GM19463 (cell line): ENCODE measurements at regions not wholly inside any gene's neighbourhood (a gene's known extent, or its start where the extent isn't known, plus 50 kb on each side); places are given as distances from the start of the nearest gene placed in this dataset.

ENCODE experiments used
- ATAC-seq: cut with Tn5 transposase; IDR thresholded peaks from one replicate; pipeline ENCODE4 v1.9.1; 2021; ENCODE audit warnings: mild to moderate bottlenecking, moderate library complexity; ENCODE audit not compliant: unreplicated experiment

DNA sequence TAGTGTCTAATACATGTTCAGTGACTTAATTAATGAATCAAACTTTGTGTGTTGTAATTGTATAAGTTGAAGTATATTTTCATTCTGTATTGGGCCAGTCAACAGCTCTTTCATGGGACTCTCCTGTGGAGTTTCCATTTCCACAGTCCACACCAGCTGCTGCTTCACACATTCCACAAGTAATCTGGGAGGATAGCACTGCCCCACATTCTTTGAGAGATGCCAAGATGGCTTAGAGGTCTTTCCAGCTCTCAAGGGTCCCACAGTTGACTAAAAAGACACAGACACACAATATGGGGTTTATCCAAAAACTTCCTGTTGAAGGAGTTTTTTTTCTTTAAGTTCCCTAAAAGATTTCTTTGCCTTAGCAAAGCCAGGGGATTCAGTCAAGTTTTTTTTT lies 408.3 kb downstream of the AACS start:
- no peak for ATAC-seq

DNA sequence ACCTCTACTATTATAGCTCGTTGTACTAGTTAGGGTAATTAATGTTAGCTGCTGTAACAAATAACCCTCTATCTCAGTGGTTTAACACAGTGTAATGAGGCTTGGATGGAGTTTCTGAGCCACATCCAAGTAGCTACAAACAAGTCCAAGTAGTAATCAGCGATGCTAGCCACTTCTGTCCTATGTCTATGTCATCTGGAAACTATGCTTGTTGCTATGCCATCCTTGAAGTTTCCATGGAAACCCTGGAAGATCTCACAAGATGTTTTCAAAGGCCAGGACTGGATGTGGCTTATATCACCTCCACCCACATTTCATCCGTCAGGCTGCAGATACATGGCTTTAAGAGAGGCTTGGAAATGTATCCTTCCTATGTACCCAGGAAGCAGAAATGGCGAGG lies 422.1 kb downstream of the AACS start:
- ATAC-seq = no peak

DNA sequence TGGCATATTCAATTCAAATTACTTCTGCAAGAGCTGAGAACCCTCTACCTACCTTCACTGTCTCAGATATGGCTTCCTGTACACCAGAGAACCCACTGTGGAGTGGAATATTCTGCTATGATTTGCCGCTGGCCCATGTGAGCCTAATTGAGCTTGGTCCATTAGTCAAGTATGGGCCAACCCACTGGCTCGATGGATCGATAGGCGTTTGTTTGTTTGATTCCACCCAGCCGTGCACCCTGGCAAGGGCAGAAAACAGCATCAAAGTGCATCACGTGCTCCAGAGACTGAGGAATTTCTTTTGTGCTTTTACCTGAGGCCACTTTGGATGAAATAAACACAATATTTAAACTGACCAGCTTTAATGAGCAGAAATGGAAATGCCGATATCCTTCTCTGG lies 426.3 kb downstream of the AACS start:
- no peak for ATAC-seq

DNA sequence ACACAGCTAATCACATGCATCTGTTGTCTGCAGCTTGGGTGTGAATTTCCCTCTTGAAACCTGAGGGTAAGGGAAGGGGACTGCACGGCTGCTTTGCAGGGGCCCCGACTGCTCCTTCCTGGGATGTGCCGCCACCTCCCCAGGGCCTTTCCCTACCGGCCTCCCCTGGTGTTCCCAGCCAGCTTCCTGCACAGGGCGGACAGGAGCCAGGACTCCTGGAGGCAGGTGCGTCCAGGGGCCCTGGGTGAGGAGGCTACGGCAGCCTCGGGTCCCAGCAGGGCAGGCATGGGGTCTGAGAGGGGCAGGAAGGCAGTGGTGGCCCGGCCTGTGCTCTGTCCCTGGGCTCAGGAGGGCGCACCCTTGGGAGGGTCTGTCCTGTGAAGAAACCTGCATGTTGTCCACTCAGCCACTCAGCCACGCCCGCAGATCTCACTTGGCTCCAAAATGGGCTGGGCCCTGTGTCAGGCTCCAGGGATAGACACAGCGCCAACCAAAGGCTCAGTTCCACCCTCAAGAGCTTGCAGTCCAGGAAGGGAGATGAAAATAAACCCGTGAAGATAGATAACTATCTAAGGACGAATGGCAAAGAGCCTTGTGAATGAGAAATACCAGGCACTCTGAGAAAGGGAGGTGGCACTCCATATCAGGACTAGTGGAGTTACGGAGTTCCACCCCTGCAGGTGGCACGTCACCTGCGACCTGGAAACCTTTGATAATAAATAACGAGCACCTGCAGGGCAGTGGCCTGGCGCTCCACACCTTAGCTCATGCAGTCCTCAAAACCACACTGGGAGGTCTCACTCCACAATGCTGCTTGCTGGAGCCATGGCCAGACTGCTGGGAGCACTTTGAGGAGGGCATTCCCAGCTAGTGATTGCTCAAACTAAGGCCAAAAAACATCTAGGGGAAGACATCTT lies 427.4 kb downstream of the AACS start:
- no peak for ATAC-seq

DNA sequence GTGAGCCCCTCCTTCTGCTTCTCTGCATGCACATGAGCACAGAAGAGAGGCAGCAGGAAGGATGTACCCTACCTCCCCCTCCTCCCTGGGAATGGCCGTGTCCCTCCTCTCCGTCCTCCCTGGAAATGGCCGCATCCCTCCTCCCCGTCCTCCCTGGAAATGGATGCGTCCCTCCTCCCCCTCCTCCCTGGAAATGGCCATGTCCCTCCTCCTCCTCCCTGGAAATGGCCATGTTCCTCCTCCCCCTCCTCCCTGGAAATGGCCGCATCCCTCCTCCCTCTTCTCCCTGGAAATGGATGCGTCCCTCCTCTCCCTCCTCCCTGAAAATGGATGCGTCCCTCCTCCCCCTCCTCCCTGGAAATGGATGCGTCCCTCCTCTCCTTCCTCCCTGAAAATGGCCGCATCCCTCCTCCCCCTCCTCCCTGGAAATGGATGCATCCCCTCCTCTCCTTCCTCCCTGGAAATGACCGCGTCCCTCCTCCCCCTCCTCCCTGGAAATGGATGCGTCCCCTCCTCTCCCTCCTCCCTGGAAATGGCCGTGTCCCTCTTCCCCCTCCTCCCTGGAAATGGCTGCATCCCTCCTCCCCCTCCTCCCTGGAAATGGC lies 428.6 kb downstream of the AACS start:
- no peak for ATAC-seq

DNA sequence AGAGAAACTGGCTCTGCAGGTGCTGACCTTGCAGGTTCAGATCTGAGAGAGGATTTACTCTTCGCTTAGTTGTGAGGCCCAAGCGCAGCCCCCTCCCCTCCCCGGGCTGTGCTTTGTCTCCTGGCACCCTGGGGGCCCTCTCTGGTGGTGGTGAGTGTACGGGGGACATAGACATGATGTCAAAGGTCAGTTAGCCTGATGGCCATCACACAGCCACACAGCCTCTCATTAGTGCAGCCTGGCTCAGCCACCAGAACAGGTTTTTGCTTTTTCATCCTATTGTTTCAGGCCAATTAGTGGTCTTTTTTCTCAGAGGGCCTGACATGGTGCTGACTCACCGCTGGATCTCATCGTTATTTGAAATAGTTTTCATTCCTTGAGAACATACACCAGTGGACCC lies 437.9 kb downstream of the AACS start:
- no peak for ATAC-seq

DNA sequence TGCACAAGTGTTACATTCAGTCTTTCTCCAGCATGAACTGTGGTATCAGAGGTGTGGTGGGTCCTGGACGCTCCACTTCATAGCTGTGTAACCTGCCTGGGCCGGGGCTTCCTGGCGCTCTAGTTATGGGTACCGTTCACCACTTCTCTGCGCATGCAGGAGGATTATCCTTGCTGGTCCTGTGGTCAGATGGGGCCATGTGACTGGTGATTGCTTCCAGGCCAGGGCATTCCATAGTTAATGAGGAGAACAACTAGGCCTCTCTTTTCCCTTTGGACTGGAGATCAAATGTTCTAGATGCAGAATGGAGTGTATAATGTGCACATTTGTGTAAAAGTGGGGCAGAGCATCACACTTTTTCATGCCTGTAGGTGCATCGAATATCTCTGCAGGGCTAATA lies 444.0 kb downstream of the AACS start:
- ATAC-seq = no peak

DNA sequence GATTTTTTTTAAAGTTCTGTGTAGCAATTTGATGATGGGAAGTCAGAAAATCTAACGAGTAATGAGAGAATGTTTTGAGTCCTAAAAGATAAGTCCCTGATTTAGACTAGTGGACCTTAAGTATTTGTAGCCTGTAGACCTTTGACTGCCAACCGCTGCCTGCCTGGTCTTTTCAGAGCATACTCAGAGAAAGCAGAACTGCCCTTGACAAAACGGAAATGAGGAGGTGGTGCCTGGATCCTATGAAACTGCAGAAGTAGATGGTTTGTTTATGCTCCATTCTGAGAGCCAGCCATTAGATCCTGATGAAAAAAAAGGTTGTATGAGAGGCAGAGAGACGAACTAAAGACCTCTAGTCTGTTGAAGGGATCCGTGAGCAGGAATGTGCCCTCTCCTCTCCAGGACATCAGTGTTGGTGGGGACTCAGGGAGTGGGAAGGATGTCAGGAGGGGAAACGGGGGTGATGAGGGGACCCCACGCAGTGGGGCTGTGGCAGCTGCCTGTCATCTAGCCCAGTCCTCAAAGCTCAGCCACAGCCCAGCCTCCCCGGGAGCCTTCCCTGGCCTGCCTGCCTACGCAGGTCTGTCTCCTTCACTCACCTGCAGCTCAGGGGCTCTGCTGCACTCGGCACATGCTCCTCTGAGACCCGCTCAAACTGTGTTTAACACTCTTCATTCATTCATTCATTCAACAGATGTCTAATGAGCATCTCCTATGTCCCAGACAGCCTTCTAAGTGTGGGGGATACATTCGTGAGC lies 447.5 kb downstream of the AACS start:
- ATAC-seq = no peak

DNA sequence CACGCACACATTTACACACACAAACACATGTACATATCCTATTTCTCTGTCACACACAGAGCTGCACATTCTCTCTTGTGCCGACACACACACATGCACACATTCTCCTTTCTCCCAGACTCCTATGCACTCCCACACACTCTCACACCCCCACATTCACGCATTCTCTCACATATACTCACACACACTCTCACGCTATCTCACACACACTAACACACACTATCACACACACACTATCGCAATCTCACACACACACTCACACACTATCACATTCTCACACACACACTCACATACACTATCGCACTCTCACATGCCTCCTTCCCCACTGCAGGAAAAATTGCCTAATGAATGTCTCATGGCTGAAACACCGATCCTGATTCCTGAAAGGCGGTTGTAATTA lies 450.7 kb downstream of the AACS start:
- ATAC-seq = no peak

DNA sequence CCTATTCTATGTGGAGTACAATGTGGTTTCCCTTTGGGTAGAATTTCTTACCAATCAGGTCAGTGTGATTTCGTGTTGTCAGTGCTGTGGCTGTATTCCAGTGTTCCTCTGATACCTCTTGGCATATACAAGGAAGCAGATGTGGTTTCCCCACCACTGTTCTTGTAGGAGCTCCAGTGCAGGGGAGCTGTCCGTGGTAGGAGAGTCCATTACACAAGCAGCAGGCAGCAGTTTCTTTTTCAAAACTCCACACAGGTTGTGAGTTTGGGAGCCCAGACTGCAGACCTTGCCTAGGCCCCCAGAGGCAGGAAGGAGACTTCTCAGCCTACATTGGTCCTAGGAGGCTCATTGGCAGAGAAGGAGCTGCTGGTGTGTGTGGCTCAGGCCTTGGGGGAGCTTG lies 452.8 kb downstream of the AACS start:
- no peak for ATAC-seq

DNA sequence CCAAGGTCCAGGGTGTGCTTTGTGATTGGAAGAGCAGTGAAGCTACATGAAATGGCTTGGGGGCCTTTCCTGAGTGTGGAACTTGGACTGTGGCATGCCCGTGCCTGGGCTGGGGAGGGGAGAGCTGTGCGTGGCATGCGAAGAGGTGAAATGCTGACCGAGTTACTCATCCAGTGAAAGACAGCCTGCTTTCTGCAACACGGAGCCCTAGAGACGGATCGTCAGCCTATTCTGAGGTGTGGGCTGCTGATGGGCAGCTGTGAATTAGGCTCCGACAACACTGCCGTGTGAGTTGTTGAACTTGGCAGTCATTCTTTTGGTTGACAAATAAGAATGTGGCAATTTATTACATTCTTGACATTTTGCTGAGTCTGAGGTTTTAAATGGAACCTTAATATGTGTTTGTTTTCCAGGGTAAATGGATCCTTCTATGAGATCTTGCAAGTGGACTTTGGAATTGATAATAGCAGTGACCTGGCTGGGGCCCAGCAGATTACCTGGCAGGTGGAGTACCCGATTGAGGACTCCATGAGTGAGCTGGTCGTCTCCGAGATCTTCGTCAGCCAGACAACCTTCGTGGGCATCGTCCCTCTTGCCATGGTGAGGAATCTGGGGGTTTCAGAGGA lies 453.9 kb downstream of the AACS start:
- no peak for ATAC-seq

DNA sequence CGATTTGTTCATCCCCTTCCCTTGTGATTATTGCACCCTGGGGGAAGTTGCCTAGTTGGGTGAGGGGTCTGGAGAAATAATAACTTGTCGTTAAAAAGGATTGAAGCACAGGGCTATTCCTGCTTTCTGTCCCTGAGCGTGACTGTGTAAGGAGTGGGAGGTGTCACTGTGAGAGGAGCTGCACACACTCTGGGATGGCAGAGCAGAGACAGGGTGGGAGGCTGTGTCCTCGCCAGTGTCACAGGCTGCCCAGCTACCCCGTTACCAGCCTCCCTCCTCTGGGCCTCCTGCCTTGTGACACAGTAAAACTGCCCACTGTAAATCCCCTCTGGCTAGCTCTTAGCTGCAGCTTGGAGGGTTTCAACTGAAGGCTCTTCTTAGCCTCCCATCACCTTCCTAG lies 460.6 kb downstream of the AACS start:
- ATAC-seq = no peak

DNA sequence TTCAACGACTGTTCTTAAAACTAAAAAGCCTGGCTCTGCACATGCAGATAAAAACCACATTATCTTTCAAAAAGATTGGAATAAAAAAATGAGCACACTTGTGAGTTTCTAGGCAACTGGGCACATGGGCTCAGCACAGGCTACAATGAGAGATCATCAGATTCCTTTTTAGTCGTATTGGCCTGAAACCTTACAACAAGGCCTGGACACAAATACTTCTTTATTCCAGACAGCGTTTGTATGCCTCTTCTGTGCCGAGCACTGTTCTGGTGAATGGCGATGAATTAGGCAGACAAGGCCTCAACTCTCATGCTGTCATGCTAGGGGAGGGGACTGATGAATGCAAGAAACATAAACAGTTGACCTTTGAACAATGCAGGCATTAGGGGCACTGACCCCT lies 463.0 kb downstream of the AACS start:
- ATAC-seq = no peak

DNA sequence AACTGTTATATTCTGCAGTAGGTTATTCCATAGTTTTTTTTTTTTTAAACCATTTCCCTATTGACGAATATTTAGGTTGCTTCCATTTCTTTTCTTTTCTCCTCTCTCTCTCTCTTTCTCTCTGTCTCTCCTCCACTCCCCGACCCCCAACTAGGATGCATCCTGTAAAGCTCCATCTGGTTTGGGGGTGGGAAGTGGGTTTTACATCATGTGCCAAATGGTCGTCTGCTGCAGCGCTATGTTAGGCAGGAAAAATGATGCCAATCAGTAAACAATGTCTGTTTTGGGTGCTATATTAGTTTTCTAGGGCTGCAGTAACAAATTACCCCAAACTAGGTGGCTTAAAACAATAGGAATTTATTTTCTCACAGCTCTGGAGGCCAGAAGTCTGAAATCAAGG lies 465.0 kb downstream of the AACS start:
- ATAC-seq = no peak

DNA sequence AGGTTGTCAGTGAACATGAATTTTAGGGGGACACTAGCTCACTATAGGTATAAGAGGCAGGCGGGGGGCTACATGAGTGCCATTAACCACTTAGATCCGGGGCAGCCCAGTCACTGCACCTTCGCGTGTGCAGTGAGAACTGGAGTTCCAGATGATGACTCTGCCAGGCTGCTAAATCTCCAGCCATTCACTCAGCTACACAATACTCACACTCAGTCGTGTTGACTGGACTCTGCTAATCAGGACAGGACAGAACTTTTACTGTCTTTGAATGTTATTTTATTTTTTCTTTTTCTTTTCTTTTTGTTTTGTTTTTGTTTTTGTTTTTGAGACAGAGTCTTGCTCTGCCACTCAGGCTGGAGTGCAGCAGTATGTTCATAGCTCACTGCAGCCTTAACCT lies 465.6 kb downstream of the AACS start:
- no peak for ATAC-seq

DNA sequence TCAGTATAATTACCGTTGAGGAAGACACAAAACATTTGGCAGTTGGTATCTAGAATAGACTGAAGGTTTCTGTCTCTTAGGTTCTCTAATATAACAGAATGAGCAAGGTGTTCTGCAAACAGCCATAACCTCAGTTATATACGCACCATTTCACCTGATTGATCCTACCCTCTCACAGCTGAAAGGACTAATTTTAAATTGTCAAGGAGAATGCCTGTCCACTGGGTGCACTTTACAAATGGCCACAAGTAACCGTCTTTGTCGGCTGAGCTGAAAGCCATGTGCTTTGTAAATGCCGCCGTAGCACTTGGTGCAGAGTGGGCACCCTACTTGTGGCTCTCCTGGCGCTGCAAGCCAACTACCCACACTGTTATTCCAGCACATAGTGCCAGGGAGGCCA lies 466.3 kb downstream of the AACS start:
- ATAC-seq = no peak

DNA sequence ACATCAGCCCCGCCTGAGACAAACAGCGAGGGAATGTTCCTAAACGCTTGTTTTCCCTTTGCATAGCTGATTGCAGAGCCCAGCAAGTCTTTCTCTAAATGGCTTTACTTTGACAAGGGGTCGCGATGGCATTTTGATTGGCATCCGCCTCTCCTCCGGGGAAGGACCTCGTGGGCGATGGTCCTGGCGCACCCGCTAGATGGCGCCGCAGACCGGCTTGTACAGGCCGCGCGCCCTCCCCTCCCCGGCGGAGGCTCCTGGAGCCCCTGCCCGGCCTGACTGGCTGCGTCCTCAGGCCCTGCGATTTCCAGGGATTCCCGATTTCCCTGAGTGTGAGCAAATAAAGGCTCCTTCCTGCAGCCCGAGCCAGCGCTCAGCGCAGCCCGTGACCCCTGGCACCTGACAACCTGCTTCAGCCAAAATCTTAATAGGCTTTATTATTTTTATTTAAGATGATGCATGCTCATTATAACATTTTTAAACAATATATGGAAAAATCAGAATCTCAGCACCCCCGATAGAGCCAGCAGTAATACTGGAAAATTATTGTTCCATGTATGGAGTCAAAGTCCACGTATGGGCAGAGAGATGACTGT lies 468.3 kb downstream of the AACS start:
- ATAC-seq = peak; percentile 88

DNA sequence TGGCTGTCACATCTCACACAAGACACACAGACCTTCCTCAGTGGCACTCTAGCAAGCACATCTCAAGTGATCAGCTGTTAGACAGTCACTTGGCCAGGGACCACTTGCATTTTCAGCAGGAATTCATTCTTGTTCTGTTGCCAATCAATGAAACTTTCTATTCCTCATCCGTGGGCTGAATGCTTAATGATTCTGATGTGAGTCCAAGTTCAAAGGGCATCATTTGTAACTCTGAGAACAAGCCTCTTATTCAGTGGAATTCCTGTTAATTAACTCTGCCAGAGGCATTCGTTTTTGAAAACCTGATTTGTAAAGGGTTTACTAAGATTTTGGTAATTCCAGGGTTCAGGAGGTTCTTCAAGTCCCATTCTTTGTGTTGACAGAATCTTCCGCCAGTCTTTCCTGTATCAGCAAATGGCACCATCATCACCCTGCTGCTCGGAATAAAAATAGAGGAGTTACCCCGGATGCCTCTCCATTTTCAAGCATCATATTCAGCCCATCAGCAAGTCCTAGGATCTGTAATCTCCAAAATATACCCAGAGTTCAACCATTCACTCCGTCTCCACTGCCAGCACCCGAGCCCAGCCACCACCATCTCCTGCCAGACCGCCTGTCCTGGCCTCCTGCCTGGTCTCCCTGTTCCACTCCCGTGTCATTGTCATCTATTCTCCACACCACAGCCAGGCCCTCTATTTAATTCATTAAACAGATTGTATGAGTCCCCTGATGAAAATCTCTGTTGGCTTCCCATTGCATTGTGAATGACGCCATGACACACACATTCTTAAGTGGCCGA lies 473.4 kb downstream of the AACS start:
- ATAC-seq = no peak

DNA sequence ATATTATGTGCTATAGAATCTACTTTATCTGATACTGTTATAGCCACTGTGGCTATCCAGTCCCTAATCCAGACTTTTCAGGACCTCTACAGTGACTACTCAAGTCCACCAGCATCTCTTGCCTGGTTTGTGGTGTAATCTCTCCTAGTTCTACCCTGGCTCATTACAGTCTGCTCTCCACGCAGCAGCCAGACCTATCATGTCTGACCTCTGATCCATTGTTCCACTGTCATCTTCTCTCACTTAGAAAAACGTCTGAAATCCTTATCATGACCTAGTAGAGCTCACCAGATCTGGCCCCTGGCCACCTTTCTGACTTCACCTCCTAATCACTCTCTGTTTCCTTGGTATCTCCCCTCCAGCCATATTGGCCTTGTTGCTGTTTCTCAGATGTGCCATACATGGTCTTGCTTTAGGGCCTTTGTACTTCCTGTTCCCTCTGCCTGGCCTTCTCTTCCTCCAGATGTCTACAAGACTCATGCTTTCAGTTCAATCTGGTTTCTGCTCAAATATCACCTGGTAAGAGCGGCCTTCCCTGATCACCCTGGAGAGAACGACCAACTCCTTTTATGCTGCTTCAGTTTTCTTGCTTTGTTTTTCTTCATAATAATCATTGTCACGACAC lies 475.5 kb downstream of the AACS start:
- ATAC-seq = no peak

DNA sequence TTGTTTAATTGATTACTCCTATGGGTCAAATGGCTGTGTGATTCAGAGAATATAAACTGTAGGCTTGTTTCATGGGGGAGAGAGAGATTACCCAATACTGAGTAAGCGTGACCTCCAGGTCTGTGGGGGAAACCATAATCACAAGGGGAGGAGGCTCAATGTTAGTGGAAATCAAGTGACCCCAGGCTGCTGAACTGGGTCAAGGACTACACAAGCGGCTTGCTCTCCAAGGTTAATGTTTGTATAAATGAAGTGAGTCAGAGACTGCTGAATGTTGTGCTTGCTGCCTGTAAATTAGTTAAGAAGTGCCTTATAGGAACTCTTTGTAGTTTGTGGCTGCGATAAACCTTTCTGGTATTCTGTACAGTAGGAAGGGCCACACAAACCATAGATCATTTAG lies 479.7 kb downstream of the AACS start:
- no peak for ATAC-seq
